Natural killer cell (primary cell): ENCODE measurements at regions not wholly inside any gene's neighbourhood (a gene's known extent, or its start where the extent isn't known, plus 50 kb on each side); places are given as distances from the start of the nearest gene placed in this dataset.

Experiments
- ATAC-seq, 3 donors: fragments of 150-1000 bp in 2 of 3; fragments of 200-7000 bp in 1 of 3; cut with Tn5 transposase; 1 replicate in 1 of 3; 2 replicates in 2 of 3; pipeline ENCODE4 v1.10.0; 2021; ENCODE audit warnings: mild to moderate bottlenecking in 2 of 3, moderate library complexity in 2 of 3
- DNase-seq, 2 donors: peaks; one replicate each; pipeline versions ENCODE4 v3.0.0 to v3.0.0-alpha.2; 2013 to 2021; ENCODE audit warnings: mixed read lengths in 1 of 2
- H3K27ac ChIP-seq: one replicate; pipeline ENCODE4 v1.5.1; 2013; ENCODE audit warnings: mild to moderate bottlenecking, low read length
- H3K27me3 ChIP-seq: one replicate; pipeline ENCODE4 v1.6.1; 2013; ENCODE audit warnings: low read length; ENCODE audit not compliant: control insufficient read depth, insufficient read depth
- H3K36me3 ChIP-seq: one replicate; pipeline ENCODE4 v1.6.1; 2013; ENCODE audit warnings: low read length; ENCODE audit not compliant: control insufficient read depth, insufficient read depth
- H3K4me1 ChIP-seq: one replicate; pipeline ENCODE4 v1.6.1; 2013; ENCODE audit warnings: low read length; ENCODE audit not compliant: control insufficient read depth, insufficient read depth
- H3K4me3 ChIP-seq: one replicate; pipeline ENCODE4 v1.5.1; 2013; ENCODE audit warnings: low read length
- H3K9me3 ChIP-seq: one replicate; pipeline ENCODE4 v1.6.1; 2013; ENCODE audit warnings: low read length; ENCODE audit not compliant: control insufficient read depth, insufficient read depth
- H3K27ac Mint-ChIP-seq, 2 donors: one replicate each; pipeline ENCODE4 v1.8.0; 2022; ENCODE audit warnings: mild to moderate bottlenecking in 2 of 2, mixed read lengths in 2 of 2, moderate library complexity in 1 of 2
- H3K27me3 Mint-ChIP-seq, 2 donors: one replicate each; pipeline ENCODE4 v1.8.0; 2022; ENCODE audit warnings: low read depth in 2 of 2, mixed read lengths in 2 of 2
- H3K36me3 Mint-ChIP-seq: one replicate; pipeline ENCODE4 v1.8.0; 2022; ENCODE audit warnings: mixed read lengths
- H3K4me1 Mint-ChIP-seq, 2 donors: one replicate each; pipeline ENCODE4 v1.8.0; 2022; ENCODE audit warnings: mixed read lengths in 2 of 2
- H3K4me3 Mint-ChIP-seq: one replicate; pipeline ENCODE4 v1.8.0; 2022; ENCODE audit warnings: mild to moderate bottlenecking, moderate library complexity, mixed read lengths
- H3K9me3 Mint-ChIP-seq, 2 donors: one replicate each; pipeline ENCODE4 v1.8.0; 2022; ENCODE audit warnings: mixed read lengths in 2 of 2
- WGBS: methylation state at CpG from one replicate; pipeline ENCODE4 v1.1.7; 2013; ENCODE audit warnings: missing lambda C conversion rate; ENCODE audit not compliant: insufficient coverage; 5-methylcytosine and 5-hydroxymethylcytosine counted together
- intact Hi-C: fragments of 100-400 bp; cut with micrococcal nuclease; formaldehyde crosslinking; loops from one replicate; pipeline ENCODE4 v1.14.2; 2022
- TF ChIP-seq, protein P1 (sequence below): fragments of 200-600 bp; IDR thresholded peaks from one replicate; pipeline ENCODE4 v1.8.0; 2022; ENCODE audit warnings: antibody characterized with exemption

DNA sequence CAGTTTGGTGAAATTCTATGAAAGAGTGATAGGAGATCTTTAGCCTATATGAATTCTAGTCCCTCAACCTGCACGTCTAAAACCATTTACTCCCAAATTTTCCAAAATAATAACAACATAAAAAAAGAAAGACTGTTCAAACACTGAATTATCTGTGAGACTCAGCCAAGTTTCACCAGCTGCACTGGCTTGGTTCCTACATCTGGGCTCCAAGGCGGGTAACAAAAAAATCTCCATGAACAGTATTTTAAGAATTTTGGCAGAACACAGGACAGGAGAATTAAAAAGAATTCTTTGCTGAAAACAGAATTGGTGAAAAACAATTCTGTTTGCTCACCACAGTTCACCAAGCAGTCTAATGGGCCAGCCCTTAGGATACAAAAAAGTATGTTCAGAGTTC lies 536.8 kb upstream of the ATP2B1 start:
- H3K27me3 Mint-ChIP-seq, result no peaks in the 10 kb centered on the region
- H3K4me3 Mint-ChIP-seq, result no peak overlapping the region
- DNase-seq, result no peak
- no peak overlapping the region for H3K4me3 ChIP-seq
- TF ChIP-seq, protein P1, sequence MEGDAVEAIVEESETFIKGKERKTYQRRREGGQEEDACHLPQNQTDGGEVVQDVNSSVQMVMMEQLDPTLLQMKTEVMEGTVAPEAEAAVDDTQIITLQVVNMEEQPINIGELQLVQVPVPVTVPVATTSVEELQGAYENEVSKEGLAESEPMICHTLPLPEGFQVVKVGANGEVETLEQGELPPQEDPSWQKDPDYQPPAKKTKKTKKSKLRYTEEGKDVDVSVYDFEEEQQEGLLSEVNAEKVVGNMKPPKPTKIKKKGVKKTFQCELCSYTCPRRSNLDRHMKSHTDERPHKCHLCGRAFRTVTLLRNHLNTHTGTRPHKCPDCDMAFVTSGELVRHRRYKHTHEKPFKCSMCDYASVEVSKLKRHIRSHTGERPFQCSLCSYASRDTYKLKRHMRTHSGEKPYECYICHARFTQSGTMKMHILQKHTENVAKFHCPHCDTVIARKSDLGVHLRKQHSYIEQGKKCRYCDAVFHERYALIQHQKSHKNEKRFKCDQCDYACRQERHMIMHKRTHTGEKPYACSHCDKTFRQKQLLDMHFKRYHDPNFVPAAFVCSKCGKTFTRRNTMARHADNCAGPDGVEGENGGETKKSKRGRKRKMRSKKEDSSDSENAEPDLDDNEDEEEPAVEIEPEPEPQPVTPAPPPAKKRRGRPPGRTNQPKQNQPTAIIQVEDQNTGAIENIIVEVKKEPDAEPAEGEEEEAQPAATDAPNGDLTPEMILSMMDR, result no peak
- H3K27ac Mint-ChIP-seq, result no peak overlapping the region
- no peaks in the 10 kb centered on the region for H3K9me3 ChIP-seq
- H3K36me3 Mint-ChIP-seq, result no peaks in the 10 kb centered on the region
- H3K36me3 ChIP-seq, result no peaks in the 10 kb centered on the region
- no peaks in the 10 kb centered on the region for H3K27me3 ChIP-seq
- H3K9me3 Mint-ChIP-seq, result no peaks in the 10 kb centered on the region
- intact Hi-C loops, result no loop called here
- no peak for ATAC-seq
- peaks cover 0 to 3% of the 10 kb centered on the region in 2 donors for H3K4me1 Mint-ChIP-seq
- H3K27ac ChIP-seq, result no peak overlapping the region
- 74% methylated on average over 2 of the region's 2 CpGs for WGBS
- no peaks in the 10 kb centered on the region for H3K4me1 ChIP-seq

DNA sequence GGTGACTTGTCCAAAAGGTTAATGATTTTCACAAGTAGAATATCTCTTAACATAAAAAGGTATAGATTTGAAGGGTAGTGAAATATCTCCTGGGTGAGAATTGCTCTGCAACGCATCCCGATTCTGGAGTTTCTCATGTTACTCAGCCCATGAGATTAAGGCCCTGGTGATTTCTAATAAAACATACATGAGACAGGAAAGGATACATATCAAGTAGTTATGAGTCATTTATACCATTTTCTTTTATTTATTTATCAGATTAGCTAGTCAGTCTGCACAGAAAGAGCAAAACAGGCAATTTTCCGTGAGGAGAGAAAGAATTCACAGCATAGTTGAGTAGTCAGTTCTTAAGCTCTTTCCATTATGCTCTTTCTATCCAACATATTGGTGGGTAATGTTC lies 535.6 kb upstream of the ATP2B1 start:
- H3K36me3 ChIP-seq, result no peaks in the 10 kb centered on the region
- intact Hi-C loops, result no loop called here
- TF ChIP-seq, protein P1, result no peak
- Mint-ChIP-seq H3K27ac (no peak overlapping the region), H3K4me3 (no peak overlapping the region), H3K36me3 (no peaks in the 10 kb centered on the region), H3K27me3 (no peaks in the 10 kb centered on the region), H3K4me1 (no peaks in the 10 kb centered on the region), H3K9me3 (no peaks in the 10 kb centered on the region)
- ATAC-seq, result no peak
- H3K4me1 ChIP-seq, result no peaks in the 10 kb centered on the region
- no peaks in the 10 kb centered on the region for H3K27me3 ChIP-seq
- no peak overlapping the region for H3K4me3 ChIP-seq
- no peaks in the 10 kb centered on the region for H3K9me3 ChIP-seq
- WGBS, result 92% methylated on average over 3 of the region's 3 CpGs
- no peak for DNase-seq
- H3K27ac ChIP-seq, result no peak overlapping the region

DNA sequence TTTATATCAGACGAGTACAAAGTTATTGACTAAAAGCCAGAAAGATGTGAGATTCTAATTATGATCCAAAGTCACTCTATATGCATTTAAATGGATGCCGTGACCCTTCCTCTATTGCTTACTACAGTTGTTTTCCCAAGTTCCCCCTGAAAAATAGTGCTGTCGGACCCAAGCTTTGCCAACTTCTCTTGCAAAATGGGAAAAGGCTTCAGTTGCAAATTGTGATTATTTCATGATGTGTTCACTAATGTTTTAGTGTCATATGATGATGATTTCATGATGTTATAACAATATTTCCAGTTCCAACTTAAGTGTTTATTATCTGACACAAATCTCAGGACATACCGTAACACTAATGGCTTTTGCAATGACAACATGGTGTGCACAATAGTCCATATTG lies 534.6 kb upstream of the ATP2B1 start:
- no peak overlapping the region for H3K27ac Mint-ChIP-seq

DNA sequence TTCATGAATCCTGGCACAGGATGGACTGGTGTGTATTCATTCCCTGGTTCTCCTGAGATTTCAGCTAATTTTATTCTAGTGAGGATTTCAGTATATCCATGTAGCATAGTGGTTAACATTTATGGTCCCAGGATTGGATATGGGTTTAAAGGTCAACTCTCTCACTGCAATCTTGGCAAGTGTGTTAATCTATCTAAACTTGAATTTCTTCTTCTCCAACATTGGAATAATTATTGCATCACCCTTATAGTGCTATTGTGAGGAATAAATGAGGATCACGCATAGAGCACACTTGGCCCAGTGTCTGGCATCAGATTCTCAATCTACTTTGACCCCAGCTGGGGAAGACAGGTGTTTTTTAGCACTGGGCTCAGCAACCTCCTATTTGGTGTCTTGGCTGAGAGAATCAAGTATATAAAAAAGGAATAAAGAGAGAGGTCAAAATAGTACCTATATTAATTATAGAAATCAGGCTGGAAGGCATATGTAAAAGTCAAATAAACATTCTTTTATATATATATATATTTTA lies 531.2 kb upstream of the ATP2B1 start:
- no peaks in the 10 kb centered on the region for H3K4me1 Mint-ChIP-seq
- H3K27ac Mint-ChIP-seq, result no peak overlapping the region
- no peaks in the 10 kb centered on the region for H3K9me3 Mint-ChIP-seq
- no peak overlapping the region for H3K27ac ChIP-seq
- H3K9me3 ChIP-seq, result no peaks in the 10 kb centered on the region
- no peaks in the 10 kb centered on the region for H3K36me3 Mint-ChIP-seq
- H3K36me3 ChIP-seq, result no peaks in the 10 kb centered on the region
- TF ChIP-seq, protein P1, result no peak
- ATAC-seq (no peak), DNase-seq (no peak)
- peaks cover 7 to 20% of the 10 kb centered on the region in 2 donors for H3K27me3 Mint-ChIP-seq
- no peaks in the 10 kb centered on the region for H3K27me3 ChIP-seq
- no peak overlapping the region for H3K4me3 ChIP-seq
- 100% methylated on average over 1 of the region's 1 CpG for WGBS
- intact Hi-C loops, result no loop called here
- H3K4me3 Mint-ChIP-seq, result no peak overlapping the region
- H3K4me1 ChIP-seq, result no peaks in the 10 kb centered on the region

More for the DNA sequence above, 534.6 kb upstream of the ATP2B1 start:
- Histone ChIP-seq H3K36me3 (no peaks in the 10 kb centered on the region), H3K4me1 (no peaks in the 10 kb centered on the region), H3K27me3 (no peaks in the 10 kb centered on the region), H3K4me3 (no peak overlapping the region), H3K9me3 (no peaks in the 10 kb centered on the region), H3K27ac (no peak overlapping the region)
- Mint-ChIP-seq H3K4me3 (no peak overlapping the region), H3K4me1 (no peaks in the 10 kb centered on the region), H3K9me3 (no peaks in the 10 kb centered on the region), H3K36me3 (no peaks in the 10 kb centered on the region), H3K27me3 (peaks cover 0 to 1% of the 10 kb centered on the region in 2 donors)
- intact Hi-C loops, result no loop called here
- 91% methylated on average over 3 of the region's 4 CpGs for WGBS
- ATAC-seq (no peak), DNase-seq (no peak)
- TF ChIP-seq, protein P1, result no peak
